ENCODE measurements at regions not wholly inside any gene's neighbourhood (a gene's known extent, or its start where the extent isn't known, plus 50 kb on each side); places are given as distances from the start of the nearest gene placed in this dataset.
"Not testable (repeated sequence)": the region's sequence is repeated elsewhere in the genome, so short reads cannot be mapped to it uniquely, and the experiment has no call there.

DNA sequence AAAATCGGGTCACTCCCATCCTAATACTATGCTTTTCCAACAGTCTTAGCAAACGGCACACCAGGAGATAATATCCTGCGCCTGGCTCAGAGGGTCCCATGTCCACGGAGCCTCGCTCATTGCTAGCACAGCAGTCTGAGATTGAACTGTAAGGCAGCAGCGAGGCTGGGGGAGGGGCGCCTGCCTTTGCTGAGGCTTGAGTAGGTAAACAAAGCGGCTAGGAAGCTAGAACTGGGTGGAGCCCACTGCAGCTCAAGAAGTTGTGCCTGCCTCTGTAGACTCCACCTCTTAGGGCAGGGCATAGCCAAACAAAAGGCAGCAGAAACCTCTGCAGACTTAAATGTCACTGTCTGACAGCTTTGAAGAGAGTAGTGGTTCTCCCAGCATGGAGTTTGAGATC, 213.3 kb downstream of the TOX3 start:
- TF ChIP-seq, protein P1, sequence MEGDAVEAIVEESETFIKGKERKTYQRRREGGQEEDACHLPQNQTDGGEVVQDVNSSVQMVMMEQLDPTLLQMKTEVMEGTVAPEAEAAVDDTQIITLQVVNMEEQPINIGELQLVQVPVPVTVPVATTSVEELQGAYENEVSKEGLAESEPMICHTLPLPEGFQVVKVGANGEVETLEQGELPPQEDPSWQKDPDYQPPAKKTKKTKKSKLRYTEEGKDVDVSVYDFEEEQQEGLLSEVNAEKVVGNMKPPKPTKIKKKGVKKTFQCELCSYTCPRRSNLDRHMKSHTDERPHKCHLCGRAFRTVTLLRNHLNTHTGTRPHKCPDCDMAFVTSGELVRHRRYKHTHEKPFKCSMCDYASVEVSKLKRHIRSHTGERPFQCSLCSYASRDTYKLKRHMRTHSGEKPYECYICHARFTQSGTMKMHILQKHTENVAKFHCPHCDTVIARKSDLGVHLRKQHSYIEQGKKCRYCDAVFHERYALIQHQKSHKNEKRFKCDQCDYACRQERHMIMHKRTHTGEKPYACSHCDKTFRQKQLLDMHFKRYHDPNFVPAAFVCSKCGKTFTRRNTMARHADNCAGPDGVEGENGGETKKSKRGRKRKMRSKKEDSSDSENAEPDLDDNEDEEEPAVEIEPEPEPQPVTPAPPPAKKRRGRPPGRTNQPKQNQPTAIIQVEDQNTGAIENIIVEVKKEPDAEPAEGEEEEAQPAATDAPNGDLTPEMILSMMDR (IDR thresholded peaks at IDR 0.05; ENCODE audit: low read depth, low read length): not testable (repeated sequence)
- TF ChIP-seq EZH2phosphoT487 (IDR thresholded peaks at IDR 0.05; ENCODE audit: low read depth): not testable (repeated sequence)
